Endometrium (tissue), 2 donors: ENCODE measurements at regions not wholly inside any gene's neighbourhood (a gene's known extent, or its start where the extent isn't known, plus 50 kb on each side); places are given as distances from the start of the nearest gene placed in this dataset.
A peak's percentile ranks its signal among the peaks of the same experiment; 100 is the strongest.

ENCODE experiments used
- FAIRE-seq: peaks from 2 replicates; lab custom pipeline; 2012; peaks lifted over from hg19 to GRCh38; lab: Jason Lieb, UNC
- donor health status: control.
- donor health status: control.

GRCh38 chr6:23244300-23244699, 674.9 kb downstream of the HDGFL1 start:
- FAIRE-seq: no peak

- no peak for FAIRE-seq
Measured at GRCh38 chr6:23245572-23245971, 676.2 kb downstream of the HDGFL1 start.

DNA sequence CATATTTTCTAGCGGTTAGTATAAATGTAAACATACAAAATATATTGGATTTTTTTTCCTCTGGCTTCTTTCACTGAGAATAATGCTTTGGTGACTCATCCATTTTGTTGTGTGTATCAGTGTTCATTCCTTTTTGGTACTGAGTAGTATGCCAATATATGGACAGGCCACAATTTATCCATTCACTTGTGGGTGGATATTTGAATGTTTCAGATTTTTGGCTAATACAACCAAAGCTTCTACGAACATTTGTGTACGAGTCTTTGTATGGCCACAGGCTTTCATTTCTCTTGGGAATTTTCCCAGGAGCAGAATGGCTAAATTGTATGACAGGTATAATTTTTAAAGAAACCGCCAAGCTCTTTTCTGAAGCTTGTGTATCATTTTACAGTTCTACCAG, 677.5 kb downstream of the HDGFL1 start:
- FAIRE-seq: no peak

- FAIRE-seq: no peak
Measured at GRCh38 chr6:23250556-23250955, 681.2 kb downstream of the HDGFL1 start.

- no peak for FAIRE-seq
Measured at GRCh38 chr6:23262864-23263263, 693.5 kb downstream of the HDGFL1 start.

- FAIRE-seq: no peak
Measured at GRCh38 chr6:23265270-23265669, 695.9 kb downstream of the HDGFL1 start.

GRCh38 chr6:23266536-23266935, 697.2 kb downstream of the HDGFL1 start:
- no peak for FAIRE-seq

- no peak for FAIRE-seq
Measured at GRCh38 chr6:23267651-23268050, 698.3 kb downstream of the HDGFL1 start.

DNA sequence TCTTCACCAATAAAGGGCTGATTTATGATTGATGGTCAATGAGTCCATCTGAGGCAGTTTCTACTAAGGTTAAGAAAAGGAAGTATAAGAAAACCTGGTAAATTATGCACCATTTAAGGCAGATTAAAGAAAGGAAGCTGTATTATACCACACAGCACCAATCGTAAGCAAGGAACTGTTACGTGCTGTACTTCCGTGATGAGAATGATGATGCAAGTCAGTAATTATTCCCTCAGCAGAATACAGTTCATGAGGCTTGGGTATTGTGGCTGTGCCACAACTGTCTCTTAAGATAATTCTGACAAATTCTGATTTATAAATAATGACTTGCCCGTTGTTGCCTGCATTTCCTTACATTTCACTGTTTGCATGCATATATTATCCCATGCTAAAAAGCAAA, 699.0 kb downstream of the HDGFL1 start:
- FAIRE-seq: no peak

GRCh38 chr6:23269436-23269835, 700.1 kb downstream of the HDGFL1 start:
- FAIRE-seq: no peak

- no peak for FAIRE-seq
Measured at GRCh38 chr6:23272536-23272935, 703.2 kb downstream of the HDGFL1 start.

GRCh38 chr6:23277521-23278179, 708.3 kb downstream of the HDGFL1 start:
- no peak for FAIRE-seq

GRCh38 chr6:23278180-23278532, 708.8 kb downstream of the HDGFL1 start:
- no peak for FAIRE-seq

- no peak for FAIRE-seq
Measured at GRCh38 chr6:23280437-23280836, 711.1 kb downstream of the HDGFL1 start.

DNA sequence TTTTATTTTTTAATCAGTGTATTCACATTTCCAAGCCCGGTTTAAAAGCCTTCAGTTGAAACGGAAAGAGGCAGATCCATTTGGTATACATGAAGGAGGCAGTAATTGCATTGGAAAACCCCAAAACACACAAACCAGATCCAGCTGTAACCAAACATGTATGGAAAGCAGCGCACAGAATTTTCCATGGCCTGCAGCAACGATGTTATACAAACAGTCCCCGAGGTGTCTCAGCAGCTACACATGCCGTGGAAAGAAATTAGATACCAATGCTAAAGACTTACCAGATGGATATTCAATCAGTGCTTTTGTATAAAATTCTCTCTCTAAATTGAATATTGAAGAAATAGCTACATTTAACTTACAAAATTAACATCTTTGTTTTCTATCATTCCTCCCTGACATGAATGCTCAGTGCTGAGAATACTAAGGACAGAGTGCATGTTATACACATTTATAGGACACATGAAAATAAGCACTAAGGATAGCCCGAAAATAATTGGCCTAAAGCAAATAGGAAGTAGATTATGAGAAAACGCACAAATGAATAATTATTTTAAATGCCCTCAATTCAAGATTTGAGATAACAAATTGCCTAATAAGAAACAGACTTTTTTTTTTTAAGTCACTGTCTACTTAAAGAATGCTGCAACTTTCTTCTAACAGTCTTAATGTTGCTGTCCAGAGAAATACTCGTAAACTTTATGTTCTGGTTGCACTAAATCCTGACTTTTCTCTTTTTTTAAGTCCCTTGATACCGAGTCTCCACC, 713.1 kb downstream of the HDGFL1 start:
- peak; percentile 23 for FAIRE-seq

DNA sequence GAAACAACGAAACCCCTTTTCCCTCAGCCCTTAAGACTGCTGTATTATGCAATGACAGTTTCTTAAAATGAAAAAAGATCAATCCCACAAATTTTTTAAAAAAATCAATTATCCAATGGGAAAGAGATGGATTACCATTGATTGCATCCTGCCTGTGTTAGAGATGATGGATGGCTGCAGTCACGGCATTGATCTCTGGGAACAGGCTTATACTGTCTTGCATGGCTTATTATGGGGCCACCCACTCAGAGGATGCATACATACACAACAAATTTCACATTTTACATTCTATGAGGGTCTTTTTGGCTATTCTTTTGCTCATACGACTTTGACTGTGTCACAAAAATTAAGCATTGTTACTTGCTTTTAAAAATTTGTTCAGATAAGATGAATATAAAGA, 724.3 kb downstream of the HDGFL1 start:
- no peak for FAIRE-seq

- FAIRE-seq: no peak
Measured at GRCh38 chr6:23301556-23301955, 732.2 kb downstream of the HDGFL1 start.

DNA sequence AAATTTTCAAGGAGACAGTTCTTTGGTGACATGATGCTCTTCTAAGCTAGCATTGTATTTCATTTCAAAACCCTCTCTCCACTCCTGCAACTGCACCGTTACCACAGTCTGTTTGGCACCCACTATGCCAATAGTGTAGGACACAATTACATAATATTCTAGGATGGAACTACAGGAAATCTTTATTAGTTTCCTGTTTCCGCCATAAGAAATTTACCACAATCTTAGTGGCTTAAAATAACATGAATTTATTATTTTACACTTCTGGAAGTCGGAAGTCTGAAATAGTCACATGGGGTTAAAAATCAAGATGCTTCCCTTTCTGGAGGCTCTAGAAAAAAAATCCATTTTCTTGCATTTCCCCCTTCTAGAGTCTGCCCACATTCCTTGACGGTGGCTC, 733.1 kb downstream of the HDGFL1 start:
- FAIRE-seq: no peak

DNA sequence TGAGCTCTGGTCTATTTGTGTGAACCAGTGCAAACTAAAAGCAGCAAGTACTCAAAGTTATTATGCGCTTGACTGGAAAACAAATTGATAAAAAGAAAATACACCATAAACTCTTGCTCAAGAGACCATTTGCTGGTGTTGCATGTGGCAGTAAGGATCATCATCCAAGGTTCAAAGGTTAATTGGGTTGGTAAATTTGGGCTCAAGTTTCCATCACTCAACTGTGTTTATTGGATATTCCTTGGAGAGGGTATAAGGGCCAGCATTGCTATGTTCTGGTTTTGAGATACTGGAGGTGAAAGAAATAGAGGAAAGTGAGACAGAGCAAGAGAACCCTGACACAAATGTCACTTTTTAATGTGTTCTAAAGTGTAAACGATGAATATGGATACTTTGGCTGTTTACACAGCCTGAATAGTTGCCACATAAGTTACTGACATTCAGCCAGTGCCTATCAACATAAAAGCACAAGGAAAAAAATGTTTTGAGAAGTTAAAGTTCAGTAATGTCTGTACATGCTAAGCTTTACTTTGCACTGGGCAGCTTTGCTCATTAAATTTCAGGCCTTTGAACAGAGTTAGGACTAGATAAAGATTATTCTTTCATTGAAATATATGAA, 736.1 kb downstream of the HDGFL1 start:
- FAIRE-seq: no peak

DNA sequence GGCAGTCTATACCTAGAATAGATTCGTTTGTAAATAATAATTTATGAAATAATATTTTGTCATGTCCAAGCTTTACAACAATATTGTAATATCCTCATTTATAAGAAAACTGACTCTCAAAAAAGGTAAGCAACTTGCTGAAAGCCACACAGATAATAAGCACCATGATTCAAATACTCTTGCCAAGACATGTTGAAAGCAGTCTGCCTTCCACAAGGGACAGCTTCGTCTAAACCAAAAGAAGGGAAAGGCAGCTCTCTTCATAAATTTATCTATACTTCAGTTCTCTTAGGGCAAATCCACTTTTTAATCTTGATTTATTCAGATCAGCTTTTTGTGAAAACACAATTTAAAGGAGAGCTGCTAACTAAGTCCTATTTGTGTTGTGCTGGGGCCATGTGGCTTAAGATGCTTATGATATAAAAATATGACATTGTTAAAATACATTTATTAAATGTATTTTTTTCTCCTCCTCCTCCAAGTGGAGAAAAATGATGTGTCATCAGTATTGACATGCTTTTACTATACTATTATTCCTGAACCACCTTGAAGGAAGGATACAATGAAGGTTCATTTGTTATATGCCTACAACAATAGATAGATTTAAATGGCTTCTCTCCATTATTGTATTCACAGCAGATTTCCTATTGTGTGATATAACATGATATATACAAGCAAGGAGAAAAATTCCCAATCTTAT, 737.0 kb downstream of the HDGFL1 start:
- no peak for FAIRE-seq

DNA sequence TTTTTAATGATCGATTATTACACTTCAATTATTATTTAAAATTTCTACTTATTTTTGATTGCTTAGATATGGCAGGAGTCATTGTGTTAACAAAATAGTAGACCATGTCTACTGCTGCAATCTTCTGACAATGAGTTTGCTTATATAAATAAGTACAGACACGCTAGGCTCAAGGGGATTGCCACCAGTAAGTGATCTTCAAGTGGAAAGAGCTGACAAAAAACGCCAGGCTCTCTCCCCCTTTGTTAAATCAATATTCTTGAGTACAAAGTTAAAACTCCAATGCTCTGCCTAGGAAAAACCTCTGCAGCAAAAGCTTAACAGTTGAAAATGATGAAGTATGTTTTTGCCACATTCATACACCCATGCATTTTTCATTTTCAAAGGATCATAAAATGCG, 738.1 kb downstream of the HDGFL1 start:
- no peak for FAIRE-seq

- FAIRE-seq: no peak
Measured at GRCh38 chr6:23308166-23308565, 738.8 kb downstream of the HDGFL1 start.

DNA sequence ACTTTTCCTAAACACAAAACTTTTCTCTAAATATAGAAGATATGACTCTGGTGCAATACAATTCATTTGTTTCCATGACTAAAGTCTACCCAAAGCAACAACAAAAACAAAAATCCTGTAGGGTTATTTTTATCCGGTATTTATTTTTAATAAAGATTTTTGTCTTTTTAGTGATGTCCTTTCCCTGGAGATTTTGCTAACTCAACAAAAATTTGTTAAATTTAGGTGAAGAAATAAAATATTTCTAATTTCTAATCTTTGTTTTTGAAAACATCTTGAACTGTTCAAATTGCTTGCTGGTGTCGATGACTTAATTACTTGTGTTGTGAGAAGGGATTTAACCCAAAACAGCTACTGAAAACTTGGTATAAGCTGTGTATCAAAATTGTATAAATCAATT, 741.8 kb downstream of the HDGFL1 start:
- FAIRE-seq: no peak
